Fibroblast of pulmonary artery (primary cell): ENCODE measurements at regions not wholly inside any gene's neighbourhood (a gene's known extent, or its start where the extent isn't known, plus 50 kb on each side); places are given as distances from the start of the nearest gene placed in this dataset.
"Not testable (repeated sequence)": the region's sequence is repeated elsewhere in the genome, so short reads cannot be mapped to it uniquely, and the experiment has no call there.

Experiments
- DNase-seq: peaks from one replicate; pipeline ENCODE4 v3.0.0-alpha.2; 2010; ENCODE audit warnings: low read depth
- H3K4me3 ChIP-seq: replicated peaks from 2 replicates; pipeline ENCODE4 v1.5.1; 2011; ENCODE audit warnings: low read depth, mild to moderate bottlenecking, control low read depth, low read length, moderate library complexity
- TF ChIP-seq, protein P1 (sequence below): IDR thresholded peaks from 2 replicates; pipeline ENCODE4 v1.5.1; 2011; ENCODE audit warnings: mild to moderate bottlenecking, control low read depth, low read length, inconsistent platforms; ENCODE audit errors: missing control alignments

DNA sequence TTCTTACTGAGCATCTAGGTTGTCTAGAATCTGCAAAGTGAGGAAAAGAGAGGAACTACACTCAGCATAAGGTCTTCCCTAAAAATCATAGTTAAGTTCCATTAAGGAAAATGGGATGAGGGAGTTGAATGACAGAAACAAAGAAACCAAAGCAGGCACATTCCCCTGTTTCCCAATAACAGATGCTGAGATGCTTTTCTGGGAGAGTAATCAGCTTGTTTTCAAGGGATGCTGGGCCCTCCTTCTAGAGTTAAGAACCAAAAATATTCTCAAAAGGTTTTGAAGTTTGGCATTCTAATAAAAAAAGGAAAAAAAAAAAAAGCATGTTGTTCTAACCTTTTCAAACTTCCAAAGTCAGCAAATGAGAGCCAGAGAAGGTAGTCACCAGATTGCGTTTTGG, 105.2 kb upstream of the ZNF648 start:
- DNase-seq, result no peak
- TF ChIP-seq, protein P1, sequence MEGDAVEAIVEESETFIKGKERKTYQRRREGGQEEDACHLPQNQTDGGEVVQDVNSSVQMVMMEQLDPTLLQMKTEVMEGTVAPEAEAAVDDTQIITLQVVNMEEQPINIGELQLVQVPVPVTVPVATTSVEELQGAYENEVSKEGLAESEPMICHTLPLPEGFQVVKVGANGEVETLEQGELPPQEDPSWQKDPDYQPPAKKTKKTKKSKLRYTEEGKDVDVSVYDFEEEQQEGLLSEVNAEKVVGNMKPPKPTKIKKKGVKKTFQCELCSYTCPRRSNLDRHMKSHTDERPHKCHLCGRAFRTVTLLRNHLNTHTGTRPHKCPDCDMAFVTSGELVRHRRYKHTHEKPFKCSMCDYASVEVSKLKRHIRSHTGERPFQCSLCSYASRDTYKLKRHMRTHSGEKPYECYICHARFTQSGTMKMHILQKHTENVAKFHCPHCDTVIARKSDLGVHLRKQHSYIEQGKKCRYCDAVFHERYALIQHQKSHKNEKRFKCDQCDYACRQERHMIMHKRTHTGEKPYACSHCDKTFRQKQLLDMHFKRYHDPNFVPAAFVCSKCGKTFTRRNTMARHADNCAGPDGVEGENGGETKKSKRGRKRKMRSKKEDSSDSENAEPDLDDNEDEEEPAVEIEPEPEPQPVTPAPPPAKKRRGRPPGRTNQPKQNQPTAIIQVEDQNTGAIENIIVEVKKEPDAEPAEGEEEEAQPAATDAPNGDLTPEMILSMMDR, result no peak
- H3K4me3 ChIP-seq, result no peak overlapping the region

DNA sequence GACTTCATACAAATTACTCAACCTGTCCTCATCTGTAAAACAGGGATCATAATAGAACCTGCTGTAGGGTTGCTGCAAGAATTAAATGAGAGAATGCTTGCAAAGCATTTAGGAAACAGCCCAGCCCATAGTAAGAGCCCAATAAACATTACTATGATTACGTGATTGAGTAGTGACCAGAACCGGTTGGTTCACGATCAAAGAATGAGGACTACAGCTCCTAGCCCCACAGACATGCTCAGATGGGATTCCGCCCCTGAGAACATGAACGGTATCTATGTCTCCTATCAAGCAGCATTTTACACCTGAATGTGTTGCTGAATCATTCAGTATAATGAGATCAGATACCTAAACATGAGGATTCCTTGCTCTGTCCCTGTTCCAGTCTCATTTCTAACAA, 104.8 kb upstream of the ZNF648 start:
- H3K4me3 ChIP-seq, result no peak overlapping the region
- DNase-seq, result no peak
- TF ChIP-seq, protein P1, result no peak

DNA sequence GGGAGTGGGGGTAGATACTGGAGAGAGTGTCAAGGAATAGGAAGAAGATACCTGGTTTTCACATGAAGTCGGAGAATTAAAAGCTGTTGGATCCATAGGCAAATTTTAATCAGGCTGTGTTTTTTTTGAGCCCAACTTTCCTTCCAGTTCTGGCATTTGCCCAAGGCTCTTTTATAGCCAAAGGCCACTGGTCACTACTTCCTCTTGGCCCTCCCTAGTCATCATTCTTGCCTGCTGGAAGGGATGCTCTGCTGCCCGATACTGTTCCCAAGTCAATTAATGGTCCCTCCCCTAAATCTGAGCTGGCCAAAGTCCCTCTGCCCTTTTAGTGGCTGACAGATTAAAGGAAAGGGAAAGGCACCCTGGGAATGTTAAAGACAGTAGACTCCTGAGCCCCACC, 102.8 kb upstream of the ZNF648 start:
- TF ChIP-seq, protein P1, result no peak
- no peak for DNase-seq
- no peak overlapping the region for H3K4me3 ChIP-seq

DNA sequence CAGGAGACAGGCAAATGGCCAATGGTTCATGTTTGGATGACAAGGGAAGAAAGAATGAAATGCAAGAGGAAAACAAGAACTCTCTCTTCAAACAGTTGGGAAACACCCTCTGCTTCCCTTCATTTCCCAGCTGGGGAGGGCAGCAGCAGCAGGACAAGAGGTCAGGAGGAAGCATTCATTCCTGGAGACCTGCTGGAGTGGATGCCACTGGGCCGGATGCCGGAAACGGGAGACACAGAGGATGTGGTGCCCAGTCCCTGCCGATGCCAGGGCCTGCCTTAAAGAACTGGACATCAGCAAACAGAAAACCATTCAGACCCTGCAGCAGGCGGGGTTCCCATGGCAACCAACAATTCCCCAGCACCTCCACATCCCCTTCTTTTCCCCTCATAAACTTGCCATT, 102.3 kb upstream of the ZNF648 start:
- TF ChIP-seq, protein P1, result no peak
- H3K4me3 ChIP-seq, result no peak overlapping the region
- DNase-seq, result no peak

DNA sequence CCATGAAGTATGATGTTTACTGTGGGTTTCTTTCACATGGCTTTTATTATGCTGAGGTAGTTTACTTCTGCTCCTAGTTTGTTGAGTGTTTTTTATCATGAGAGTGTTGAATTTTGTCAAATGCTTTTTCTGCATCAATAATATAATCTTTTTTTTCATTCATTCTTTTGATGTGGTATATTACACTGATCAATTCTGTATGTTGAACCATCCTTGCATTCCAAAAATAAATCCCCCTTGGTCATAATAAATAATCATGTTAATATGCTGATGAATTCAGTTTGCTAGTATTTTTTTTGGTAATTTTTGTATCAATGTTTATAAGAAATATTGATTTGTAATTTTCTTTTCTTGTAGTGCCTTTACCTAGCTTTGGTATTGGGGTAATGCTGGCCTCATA, 97.9 kb upstream of the ZNF648 start:
- no peak overlapping the region for H3K4me3 ChIP-seq
- DNase-seq, result no peak
- TF ChIP-seq, protein P1, result no peak

DNA sequence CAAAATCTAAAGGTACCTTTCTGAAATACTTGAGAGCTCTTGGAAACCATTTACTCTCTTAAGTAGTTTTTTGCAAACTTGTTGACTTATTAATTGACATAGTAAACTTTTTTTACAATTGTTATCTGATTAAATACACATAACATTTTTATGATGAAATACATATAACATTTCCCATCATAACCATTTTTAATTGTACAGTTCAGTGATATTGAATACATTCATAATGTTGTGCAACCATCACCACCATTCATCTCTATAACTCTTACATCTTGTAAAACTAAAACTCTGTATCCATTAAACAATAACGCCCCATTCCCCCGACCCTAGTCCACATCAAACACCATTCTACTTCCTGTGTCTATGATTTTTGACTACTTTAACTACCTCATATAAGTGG, 95.7 kb upstream of the ZNF648 start:
- TF ChIP-seq, protein P1, result no peak
- DNase-seq, result no peak
- H3K4me3 ChIP-seq, result no peak overlapping the region

DNA sequence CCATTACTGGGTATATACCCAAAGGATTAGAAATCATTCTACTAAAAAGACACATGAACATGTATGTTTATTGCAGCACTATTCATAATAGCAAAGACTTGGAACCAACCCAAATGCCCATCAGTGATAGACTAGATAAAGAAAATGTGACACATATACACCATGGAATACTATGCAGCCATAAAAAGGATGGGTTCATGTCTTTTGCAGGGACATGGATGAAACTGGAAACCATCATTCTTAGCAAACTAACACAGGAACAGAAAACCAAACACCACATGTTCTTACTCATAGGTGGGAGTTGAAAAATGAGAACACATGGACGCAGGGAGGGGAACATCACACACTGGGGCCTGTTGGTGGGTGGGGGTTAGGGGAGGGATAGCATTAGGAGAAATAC, 92.9 kb upstream of the ZNF648 start:
- not testable (repeated sequence) for DNase-seq, H3K4me3 ChIP-seq

DNA sequence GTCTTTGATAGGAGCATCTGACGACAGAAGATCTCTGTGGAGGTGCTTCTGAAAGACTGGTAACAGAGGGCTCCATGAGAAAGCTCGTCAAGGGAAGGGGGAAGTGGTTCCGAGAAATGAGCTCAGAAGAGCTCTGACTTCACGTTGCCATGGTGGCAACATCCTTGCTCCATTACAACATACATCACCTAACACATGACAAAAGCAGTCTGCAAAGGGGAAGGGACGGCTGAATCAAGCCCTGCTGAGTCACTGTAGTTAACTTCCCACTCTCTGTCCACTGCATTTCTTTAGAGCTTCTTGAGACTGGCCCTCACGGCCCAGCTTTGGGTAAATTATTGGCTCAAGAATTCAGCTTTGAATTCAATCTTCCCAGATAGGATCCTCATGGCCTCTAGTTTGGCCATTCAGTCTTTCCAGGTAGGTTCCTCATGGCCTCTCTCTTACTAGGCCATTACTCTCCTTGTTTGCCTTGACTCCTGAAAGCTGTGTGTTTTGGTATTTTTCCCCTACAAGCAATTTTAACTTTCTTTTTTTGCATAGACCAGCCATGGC, 88.0 kb upstream of the ZNF648 start:
- TF ChIP-seq, protein P1, result no peak
- H3K4me3 ChIP-seq, result no peak overlapping the region
- DNase-seq, result peak; percentile 67
